Thymus (tissue), 11 donors: ENCODE measurements at regions not wholly inside any gene's neighbourhood (a gene's known extent, or its start where the extent isn't known, plus 50 kb on each side); places are given as distances from the start of the nearest gene placed in this dataset.

Source experiments
- DNase-seq, 9 donors: peaks; one replicate each; pipeline ENCODE4 v3.0.0-alpha.2; 2013; ENCODE audit warnings: low spot score in 9 of 9, low read depth in 6 of 9, missing footprints in 1 of 9
- H3K27ac ChIP-seq, 2 donors: one replicate each; pipeline ENCODE4 v1.5.1; 2013; ENCODE audit warnings: control low read depth in 1 of 2, low read depth in 1 of 2, low read length in 1 of 2, mild to moderate bottlenecking in 1 of 2, moderate library complexity in 1 of 2
- H3K27me3 ChIP-seq, 2 donors: one replicate each; pipeline ENCODE4 v1.5.1; 2013; ENCODE audit warnings: low read length in 1 of 2; ENCODE audit not compliant: control insufficient read depth in 2 of 2, insufficient read depth in 1 of 2
- H3K36me3 ChIP-seq, 2 donors: one replicate each; pipeline ENCODE4 v1.5.1; 2013; ENCODE audit warnings: low read length in 1 of 2, mild to moderate bottlenecking in 1 of 2, moderate library complexity in 1 of 2; ENCODE audit not compliant: control insufficient read depth in 2 of 2, insufficient read depth in 2 of 2
- H3K4me1 ChIP-seq, 2 donors: one replicate each; pipeline ENCODE4 v1.5.1; 2013; ENCODE audit warnings: low read length in 2 of 2; ENCODE audit not compliant: control insufficient read depth in 2 of 2, insufficient read depth in 2 of 2
- H3K4me3 ChIP-seq, 2 donors: one replicate each; pipeline ENCODE4 v1.5.1; 2013; ENCODE audit warnings: low read length in 2 of 2, control low read depth in 1 of 2, mild to moderate bottlenecking in 1 of 2
- H3K9me3 ChIP-seq, 2 donors: one replicate each; pipeline ENCODE4 v1.5.1; 2013; ENCODE audit warnings: low read length in 1 of 2, mild to moderate bottlenecking in 1 of 2; ENCODE audit not compliant: control insufficient read depth in 2 of 2, insufficient read depth in 1 of 2
- WGBS: extraction: QIAGEN DNeasy Blood & Tissue Kit; methylation state at CpG from one replicate; pipeline ENCODE4 v1.1.7; 2013; 5-methylcytosine and 5-hydroxymethylcytosine counted together
- donor health status: healthy.

GRCh38 chr5:82799361-82800077, 277.7 kb downstream of the TMEM167A start:
- H3K36me3 ChIP-seq: no peaks in the 10 kb centered on the region
- no peaks in the 10 kb centered on the region for H3K4me1 ChIP-seq
- no peak overlapping the region for H3K4me3 ChIP-seq
- no peak for DNase-seq
- H3K27me3 ChIP-seq: no peaks in the 10 kb centered on the region
- no peak overlapping the region for H3K27ac ChIP-seq
- WGBS: 96% methylated on average over 5 of the region's 5 CpGs
- no peaks in the 10 kb centered on the region for H3K9me3 ChIP-seq

- no peak overlapping the region for H3K27ac ChIP-seq
- no peaks in the 10 kb centered on the region for H3K9me3 ChIP-seq
- H3K27me3 ChIP-seq: no peaks in the 10 kb centered on the region
- no peak overlapping the region for H3K4me3 ChIP-seq
- 96% methylated on average over 2 of the region's 2 CpGs for WGBS
- DNase-seq: no peak
- no peaks in the 10 kb centered on the region for H3K36me3 ChIP-seq
- no peaks in the 10 kb centered on the region for H3K4me1 ChIP-seq
Measured at GRCh38 chr5:82798676-82799075, 278.5 kb downstream of the TMEM167A start.

- H3K4me3 ChIP-seq: no peak overlapping the region
- no peaks in the 10 kb centered on the region for H3K36me3 ChIP-seq
- no peak for DNase-seq
- no peaks in the 10 kb centered on the region for H3K27me3 ChIP-seq
- no peak overlapping the region for H3K27ac ChIP-seq
- H3K9me3 ChIP-seq: no peaks in the 10 kb centered on the region
- 91% methylated on average over 5 of the region's 5 CpGs for WGBS
- no peaks in the 10 kb centered on the region for H3K4me1 ChIP-seq
Measured at GRCh38 chr5:82796643-82797416, 280.4 kb downstream of the TMEM167A start.

GRCh38 chr5:82794876-82795275, 282.3 kb downstream of the TMEM167A start:
- no peaks in the 10 kb centered on the region for H3K9me3 ChIP-seq
- H3K4me3 ChIP-seq: no peak overlapping the region
- no peaks in the 10 kb centered on the region for H3K36me3 ChIP-seq
- H3K27ac ChIP-seq: no peak overlapping the region
- DNase-seq: no peak
- no peaks in the 10 kb centered on the region for H3K4me1 ChIP-seq
- WGBS: 95% methylated on average over 2 of the region's 2 CpGs
- H3K27me3 ChIP-seq: no peaks in the 10 kb centered on the region

- Histone ChIP-seq H3K4me1 (no peaks in the 10 kb centered on the region), H3K9me3 (no peaks in the 10 kb centered on the region), H3K4me3 (no peak overlapping the region), H3K27ac (no peak overlapping the region), H3K36me3 (no peaks in the 10 kb centered on the region), H3K27me3 (no peaks in the 10 kb centered on the region)
- peak in 8 of 9 donors; percentile 7 to 46 (median 13) for DNase-seq
- 95% methylated on average over 4 of the region's 4 CpGs for WGBS
Measured at GRCh38 chr5:82793808-82794419, 283.3 kb downstream of the TMEM167A start.

- Histone ChIP-seq H3K4me3 (no peak overlapping the region), H3K27ac (no peak overlapping the region), H3K27me3 (no peaks in the 10 kb centered on the region), H3K4me1 (no peaks in the 10 kb centered on the region), H3K9me3 (no peaks in the 10 kb centered on the region), H3K36me3 (no peaks in the 10 kb centered on the region)
- DNase-seq: no peak
- 91% methylated on average over 1 of the region's 1 CpG for WGBS
Measured at GRCh38 chr5:82792096-82792495, 285.1 kb downstream of the TMEM167A start.

- Histone ChIP-seq H3K4me3 (no peak overlapping the region), H3K4me1 (no peaks in the 10 kb centered on the region), H3K36me3 (no peaks in the 10 kb centered on the region), H3K27ac (no peak overlapping the region), H3K27me3 (no peaks in the 10 kb centered on the region), H3K9me3 (no peaks in the 10 kb centered on the region)
- WGBS: 90% methylated on average over 3 of the region's 3 CpGs
- no peak for DNase-seq
Measured at GRCh38 chr5:82789095-82789494, 288.1 kb downstream of the TMEM167A start.

- WGBS: 99% methylated on average over 3 of the region's 3 CpGs
Measured at GRCh38 chr5:82786748-82787147, 290.4 kb downstream of the TMEM167A start.

GRCh38 chr5:82785882-82786509, 291.2 kb downstream of the TMEM167A start:
- DNase-seq: no peak
- Histone ChIP-seq H3K4me1 (no peaks in the 10 kb centered on the region), H3K9me3 (no peaks in the 10 kb centered on the region), H3K4me3 (no peak overlapping the region), H3K27me3 (no peaks in the 10 kb centered on the region), H3K27ac (no peak overlapping the region), H3K36me3 (no peaks in the 10 kb centered on the region)

More at GRCh38 chr5:82786748-82787147, 290.4 kb downstream of the TMEM167A start:
- H3K4me3 ChIP-seq: no peak overlapping the region
- H3K27ac ChIP-seq: no peak overlapping the region
- H3K27me3 ChIP-seq: no peaks in the 10 kb centered on the region
- H3K9me3 ChIP-seq: no peaks in the 10 kb centered on the region
- no peaks in the 10 kb centered on the region for H3K4me1 ChIP-seq
- DNase-seq: no peak
- no peaks in the 10 kb centered on the region for H3K36me3 ChIP-seq
